Eye (tissue), 1 donor: ENCODE measurements at regions not wholly inside any gene's neighbourhood (a gene's known extent, or its start where the extent isn't known, plus 50 kb on each side); places are given as distances from the start of the nearest gene placed in this dataset.
A peak's percentile ranks its signal among the peaks of the same experiment; 100 is the strongest.
"Not testable (repeated sequence)": the region's sequence is repeated elsewhere in the genome, so short reads cannot be mapped to it uniquely, and the experiment has no call there.

Experiments
- DNase-seq: peaks from one replicate; pipeline ENCODE4 v3.0.0-alpha.2; 2015

DNA sequence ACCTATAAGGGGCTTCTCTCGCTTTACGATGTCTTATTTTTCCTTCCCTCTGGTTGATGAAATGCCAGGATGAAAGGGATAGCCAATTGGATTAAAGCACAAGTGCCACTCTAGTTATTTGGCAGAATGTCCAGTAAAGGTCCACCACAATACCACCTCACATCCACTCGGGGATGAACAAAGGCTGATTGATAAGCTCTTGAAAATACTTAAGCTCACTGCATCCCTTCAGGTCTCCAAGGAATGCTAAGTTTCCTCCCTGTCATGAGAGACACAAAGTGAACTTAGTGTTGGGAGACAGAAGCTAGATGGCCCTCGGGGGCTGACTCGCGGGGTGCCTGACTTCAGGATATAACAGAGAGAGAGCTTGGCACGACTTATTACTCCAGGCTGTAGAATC is 185.9 kb upstream of the ZNF644 start:
- DNase-seq, result not testable (repeated sequence)

GRCh38 chr1:91204150-91204549 is 182.3 kb upstream of the ZNF644 start:
- not testable (repeated sequence) for DNase-seq

DNA sequence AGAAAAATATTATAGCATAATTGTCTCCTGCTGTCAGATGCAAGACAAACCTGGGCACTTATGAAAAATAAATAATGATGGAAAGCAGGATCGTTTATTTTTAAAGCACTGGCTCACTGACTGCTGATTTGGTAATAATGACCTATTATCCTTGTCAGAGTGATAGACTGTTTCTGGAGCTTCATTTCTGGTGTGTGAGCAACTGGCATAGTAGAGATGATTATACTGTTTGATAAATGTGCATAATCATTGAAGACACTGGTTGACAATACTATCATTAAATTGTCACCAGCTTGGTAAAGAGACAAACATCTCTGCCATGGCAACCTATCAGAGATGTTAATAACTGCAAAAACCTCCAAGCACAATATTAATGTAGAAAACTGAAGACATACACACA is 179.9 kb upstream of the ZNF644 start:
- no peak for DNase-seq

- DNase-seq, result no peak
Measured at GRCh38 chr1:91201176-91201575, 179.3 kb upstream of the ZNF644 start.

DNA sequence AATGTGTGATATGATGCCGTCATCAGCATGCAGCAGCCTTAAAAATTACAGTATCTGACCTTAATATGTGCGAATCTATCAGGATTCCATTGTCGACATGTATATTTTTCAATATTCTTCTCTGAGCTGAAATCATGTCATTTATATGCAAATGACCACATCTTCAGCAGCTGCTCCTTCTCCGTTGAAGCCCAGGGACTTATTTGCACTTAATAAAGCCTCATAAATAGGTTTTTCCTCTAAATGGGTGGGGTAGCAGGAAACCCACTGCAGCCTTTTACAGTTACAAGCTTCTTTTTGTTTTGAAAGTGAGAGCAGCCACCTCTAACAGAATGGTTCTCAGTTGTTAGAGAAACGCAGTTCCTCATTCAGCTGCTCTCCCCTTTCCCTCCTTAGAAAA is 178.8 kb upstream of the ZNF644 start:
- DNase-seq, result no peak

GRCh38 chr1:91199988-91200387 is 178.2 kb upstream of the ZNF644 start:
- no peak for DNase-seq

- no peak for DNase-seq
Measured at GRCh38 chr1:91190996-91191395, 169.2 kb upstream of the ZNF644 start.

GRCh38 chr1:91189096-91189495 is 167.3 kb upstream of the ZNF644 start:
- DNase-seq, result no peak

DNA sequence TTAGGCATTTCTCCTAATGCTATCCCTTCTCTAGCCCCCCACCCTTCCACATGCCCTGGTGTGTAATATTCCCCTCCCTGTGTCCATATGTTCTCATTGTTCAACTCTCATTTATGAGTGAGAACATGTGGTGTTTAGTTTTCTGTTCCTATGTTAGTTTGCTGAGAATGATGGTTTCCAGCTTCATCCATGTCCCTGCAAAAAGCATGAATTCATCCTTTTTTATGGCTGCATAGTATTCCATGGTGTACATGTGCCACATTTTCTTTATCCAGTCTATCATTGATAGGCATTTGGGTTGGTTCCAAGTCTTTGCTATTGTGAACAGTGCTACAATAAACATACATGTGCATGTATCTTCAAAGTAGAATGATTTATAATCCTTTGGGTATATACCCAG is 161.0 kb upstream of the ZNF644 start:
- DNase-seq, result not testable (repeated sequence)

DNA sequence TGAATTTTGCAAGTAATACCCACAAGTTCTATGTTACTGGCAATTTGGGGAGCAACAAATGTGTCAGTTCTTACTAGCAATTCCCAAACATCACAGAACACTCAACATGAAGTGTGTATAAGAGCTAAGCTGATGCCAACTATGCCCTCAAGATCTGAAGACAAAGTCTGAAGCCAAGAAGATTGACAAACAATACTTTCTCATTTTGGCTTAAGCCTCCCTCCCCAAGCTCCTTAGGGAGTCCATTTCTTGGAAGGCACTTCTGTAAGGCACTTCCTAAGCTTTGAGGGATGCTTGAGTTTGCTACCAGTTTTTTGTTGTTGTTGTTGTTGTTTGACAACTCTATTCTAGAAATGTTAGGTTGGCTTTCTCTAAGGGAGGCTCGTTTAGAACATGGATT is 154.4 kb upstream of the ZNF644 start:
- no peak for DNase-seq

GRCh38 chr1:91174734-91175133 is 152.9 kb upstream of the ZNF644 start:
- no peak for DNase-seq

GRCh38 chr1:91173346-91173890 is 151.6 kb upstream of the ZNF644 start:
- DNase-seq, result peak; percentile 55

GRCh38 chr1:91172541-91172940 is 150.7 kb upstream of the ZNF644 start:
- peak; percentile 30 for DNase-seq

DNA sequence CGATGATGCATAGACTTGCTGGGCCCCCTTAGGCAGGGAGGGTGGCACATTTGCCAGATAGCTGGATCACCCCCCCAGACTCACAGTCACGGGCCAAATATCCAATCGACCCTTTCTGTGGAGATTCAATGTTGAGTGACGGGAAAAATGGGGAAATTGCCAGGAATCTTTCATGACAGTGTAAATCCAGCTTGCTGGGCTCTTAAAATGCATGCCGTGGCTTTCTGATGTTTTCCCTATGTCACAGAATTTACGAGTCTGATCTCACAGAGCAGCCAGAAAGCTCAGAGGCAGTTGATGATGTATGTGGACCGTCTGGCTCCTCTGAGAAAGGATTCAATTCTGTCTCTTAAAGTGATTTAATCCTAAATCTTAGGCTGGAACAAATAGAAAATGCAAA is 150.1 kb upstream of the ZNF644 start:
- peak; percentile 65 for DNase-seq

- DNase-seq, result no peak
Measured at GRCh38 chr1:91170571-91170970, 148.7 kb upstream of the ZNF644 start.

DNA sequence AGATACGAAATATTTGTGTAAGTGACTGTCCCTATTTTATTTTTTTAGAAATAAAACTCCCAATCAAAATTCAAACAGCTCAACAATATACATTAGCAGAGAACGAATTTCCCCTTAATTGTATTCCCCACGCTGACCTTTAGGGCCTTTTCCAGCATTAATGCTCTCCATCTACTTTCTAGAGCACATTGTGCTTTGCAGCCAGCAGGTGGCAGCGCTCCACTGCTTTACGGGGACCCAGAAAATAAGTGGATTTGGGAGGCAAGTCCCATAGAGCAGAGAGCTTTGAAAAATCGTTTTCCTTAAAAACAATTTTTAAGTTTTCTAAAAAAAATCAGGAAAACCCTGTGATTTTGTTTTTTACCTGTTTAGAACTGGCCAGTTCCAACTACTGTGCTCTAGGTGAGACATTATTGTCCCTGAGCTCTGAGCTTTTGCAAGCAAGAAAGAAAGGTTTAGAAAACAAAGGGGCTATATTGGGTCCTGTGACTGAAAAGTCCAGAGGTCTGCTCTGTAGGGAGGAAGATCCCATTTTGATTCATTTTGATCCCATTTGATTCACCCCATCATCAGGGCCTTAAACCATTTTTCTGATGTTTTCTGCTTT is 144.4 kb upstream of the ZNF644 start:
- DNase-seq, result peak; percentile 80

- DNase-seq, result peak; percentile 94
Measured at GRCh38 chr1:91165033-91165654, 143.3 kb upstream of the ZNF644 start.

DNA sequence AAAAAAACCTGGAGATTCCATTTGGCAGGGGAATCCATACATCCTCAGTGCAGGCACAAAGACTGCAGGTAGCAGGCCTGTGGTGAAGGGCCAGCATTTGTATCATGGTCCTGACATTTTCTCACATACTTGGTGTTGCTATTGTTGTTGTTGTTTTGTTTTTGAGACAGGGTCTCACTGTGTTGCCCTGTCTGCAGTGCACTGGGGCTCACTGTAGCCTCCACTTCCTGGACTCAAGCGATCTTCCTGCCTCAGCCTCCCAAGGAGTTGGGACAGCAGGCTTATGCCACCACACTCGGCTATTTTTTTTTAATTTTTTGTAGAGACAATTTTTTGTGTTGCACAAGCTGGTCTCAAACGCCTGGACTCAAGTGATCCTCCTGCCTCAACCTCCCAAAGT is 140.8 kb upstream of the ZNF644 start:
- no peak for DNase-seq

DNA sequence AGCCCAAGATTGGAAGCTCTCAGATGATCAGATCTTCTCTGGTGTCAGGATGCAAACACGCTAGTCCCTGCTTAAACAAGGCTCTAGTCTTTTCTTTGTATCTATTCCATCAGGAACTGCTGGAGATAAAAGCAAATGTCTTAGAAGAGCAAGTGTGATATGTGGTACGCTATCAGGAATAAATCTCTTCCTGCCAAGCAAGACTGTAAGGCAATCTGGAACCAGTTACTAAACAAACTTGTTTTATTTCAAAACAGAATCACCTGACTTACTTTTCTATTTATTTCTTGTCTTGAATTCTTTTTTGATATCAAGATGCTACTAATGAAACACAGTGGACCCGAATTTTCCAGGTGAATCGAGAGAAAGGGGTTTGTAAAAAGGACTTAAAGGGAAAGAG is 139.9 kb upstream of the ZNF644 start:
- no peak for DNase-seq

DNA sequence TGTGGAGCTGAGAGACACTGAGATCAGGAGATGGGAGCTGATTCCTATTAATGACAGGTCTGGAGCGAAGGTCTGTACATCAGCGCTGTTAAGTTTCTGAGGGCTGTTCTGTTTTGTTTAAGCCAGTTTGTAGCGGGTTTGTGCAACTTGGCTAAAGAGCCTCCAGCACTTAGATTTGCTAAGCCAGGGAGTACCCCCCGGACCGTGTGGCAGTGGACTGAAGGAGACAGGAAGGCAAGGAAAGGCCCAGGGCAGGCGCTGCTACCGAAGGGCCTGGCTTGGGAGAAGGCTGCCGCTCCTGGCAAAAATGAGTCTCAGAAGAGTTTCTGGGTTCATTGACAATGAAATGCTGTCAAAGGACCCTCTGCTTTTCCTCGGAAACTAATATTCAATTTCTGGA is 139.3 kb upstream of the ZNF644 start:
- DNase-seq, result no peak

GRCh38 chr1:91160363-91161075 is 138.7 kb upstream of the ZNF644 start:
- no peak for DNase-seq

DNA sequence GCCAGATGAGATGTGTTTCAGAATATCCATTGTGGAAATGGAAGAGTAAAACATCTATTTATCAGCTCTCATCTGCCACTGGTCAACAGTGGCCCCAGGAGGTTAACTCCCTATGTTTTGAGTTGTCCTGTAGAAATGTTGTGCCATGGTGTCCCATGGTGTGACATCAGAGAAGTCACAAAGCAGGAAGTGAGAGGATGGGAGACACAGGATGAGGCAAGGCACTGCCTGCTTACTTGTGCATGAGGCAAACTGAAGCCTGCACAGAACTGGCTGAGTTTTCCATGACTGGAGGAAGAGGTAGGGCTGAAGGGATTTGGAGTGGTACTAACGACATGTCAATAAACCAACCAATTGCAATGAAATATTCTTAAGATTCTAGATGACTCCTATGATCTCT is 131.5 kb upstream of the ZNF644 start:
- no peak for DNase-seq

DNA sequence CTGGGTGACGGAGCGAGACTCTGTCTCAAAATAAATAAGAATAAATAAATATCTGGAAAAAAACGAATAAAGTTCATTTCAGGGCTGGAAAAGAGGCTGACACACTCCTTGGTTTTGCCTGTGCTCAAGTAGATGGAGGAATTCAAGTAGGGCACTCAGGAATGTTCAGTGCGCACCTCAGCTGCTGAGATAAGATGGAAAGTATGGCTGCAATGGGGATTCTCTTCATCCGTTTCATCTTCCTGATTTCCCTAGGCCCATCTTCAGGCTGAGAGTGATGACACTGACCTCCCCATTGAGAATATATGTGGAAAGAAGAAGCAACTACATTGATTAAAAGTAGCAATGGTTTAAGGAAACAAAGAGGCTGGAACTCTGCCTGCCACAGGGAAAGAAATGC is 130.5 kb upstream of the ZNF644 start:
- DNase-seq, result no peak

GRCh38 chr1:91151702-91152101 is 129.9 kb upstream of the ZNF644 start:
- no peak for DNase-seq
